ENCODE measurements at regions not wholly inside any gene's neighbourhood (a gene's known extent, or its start where the extent isn't known, plus 50 kb on each side); places are given as distances from the start of the nearest gene placed in this dataset.

DNA sequence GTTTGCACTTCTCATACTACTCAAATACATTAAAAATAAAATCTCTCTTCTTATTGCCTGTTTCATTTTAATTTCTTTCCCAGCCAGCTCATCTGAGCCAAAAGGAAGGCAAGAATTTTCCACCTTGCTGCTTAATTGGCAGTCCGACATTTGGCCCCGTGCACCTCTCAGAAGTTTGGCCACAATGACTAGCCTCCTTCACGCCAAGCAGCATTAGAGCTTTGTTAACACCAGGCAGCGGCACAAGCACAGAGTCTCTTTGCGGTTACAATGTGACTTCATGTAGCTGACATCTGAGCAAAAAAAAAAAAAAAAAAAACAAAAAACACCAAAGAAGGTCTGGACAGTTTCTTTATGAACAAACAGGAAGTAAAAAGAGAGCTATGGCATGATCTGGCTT, 248.9 kb downstream of the OSR1 start:
- no peak overlapping the region for H3K4me3 ChIP-seq (ENCODE audit: low read length)
- DNase-seq (ENCODE audit: low read depth), result no peak
- TF ChIP-seq, protein P1, sequence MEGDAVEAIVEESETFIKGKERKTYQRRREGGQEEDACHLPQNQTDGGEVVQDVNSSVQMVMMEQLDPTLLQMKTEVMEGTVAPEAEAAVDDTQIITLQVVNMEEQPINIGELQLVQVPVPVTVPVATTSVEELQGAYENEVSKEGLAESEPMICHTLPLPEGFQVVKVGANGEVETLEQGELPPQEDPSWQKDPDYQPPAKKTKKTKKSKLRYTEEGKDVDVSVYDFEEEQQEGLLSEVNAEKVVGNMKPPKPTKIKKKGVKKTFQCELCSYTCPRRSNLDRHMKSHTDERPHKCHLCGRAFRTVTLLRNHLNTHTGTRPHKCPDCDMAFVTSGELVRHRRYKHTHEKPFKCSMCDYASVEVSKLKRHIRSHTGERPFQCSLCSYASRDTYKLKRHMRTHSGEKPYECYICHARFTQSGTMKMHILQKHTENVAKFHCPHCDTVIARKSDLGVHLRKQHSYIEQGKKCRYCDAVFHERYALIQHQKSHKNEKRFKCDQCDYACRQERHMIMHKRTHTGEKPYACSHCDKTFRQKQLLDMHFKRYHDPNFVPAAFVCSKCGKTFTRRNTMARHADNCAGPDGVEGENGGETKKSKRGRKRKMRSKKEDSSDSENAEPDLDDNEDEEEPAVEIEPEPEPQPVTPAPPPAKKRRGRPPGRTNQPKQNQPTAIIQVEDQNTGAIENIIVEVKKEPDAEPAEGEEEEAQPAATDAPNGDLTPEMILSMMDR (conservative IDR thresholded peaks at IDR 0.05; ENCODE audit: low read length), result no peak

DNA sequence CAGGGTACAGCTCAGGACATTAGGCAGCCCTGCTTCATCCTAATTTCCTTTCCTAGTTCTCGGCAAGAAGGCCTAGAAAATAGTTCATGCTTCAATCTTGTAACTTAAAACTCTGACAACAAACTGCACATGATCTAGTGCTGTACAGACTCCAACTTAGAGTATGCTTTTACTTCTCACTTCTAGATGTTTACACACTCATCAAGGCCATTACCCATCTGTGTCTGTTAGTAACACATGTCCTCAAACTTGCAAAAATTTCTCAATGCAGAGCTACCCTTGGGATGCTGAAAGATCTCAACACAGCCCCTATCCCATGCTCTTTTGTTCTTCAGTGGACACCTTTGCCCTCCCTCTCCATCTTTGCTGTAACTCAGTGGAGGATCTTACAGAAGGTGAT, 252.0 kb downstream of the OSR1 start:
- no peak overlapping the region for H3K4me3 ChIP-seq (ENCODE audit: low read length)
- DNase-seq (ENCODE audit: low read depth), result no peak
- TF ChIP-seq, protein P1 (conservative IDR thresholded peaks at IDR 0.05; ENCODE audit: low read length), result no peak

DNA sequence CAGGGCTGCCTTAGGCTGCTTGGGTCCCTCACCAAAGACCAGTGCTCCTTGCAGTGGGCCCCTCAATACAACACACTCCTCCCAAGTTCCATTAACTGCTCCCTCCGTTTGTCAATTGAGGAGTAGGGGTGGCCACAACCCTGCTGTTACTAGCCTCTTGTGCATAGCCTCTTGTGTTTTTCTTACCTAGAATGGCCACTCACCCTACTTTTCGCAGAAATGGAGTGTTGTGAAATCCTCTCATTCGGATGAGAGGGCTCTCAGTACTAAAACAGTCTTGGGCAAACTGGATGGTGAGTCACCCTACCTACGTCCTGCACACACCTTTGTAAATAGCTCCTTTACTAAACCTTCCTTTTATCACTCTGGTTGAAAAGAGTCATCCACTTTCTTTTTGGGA, 253.9 kb downstream of the OSR1 start:
- no peak for DNase-seq (ENCODE audit: low read depth)
- TF ChIP-seq, protein P1 (conservative IDR thresholded peaks at IDR 0.05; ENCODE audit: low read length), result no peak
- H3K4me3 ChIP-seq (ENCODE audit: low read length), result no peak overlapping the region

DNA sequence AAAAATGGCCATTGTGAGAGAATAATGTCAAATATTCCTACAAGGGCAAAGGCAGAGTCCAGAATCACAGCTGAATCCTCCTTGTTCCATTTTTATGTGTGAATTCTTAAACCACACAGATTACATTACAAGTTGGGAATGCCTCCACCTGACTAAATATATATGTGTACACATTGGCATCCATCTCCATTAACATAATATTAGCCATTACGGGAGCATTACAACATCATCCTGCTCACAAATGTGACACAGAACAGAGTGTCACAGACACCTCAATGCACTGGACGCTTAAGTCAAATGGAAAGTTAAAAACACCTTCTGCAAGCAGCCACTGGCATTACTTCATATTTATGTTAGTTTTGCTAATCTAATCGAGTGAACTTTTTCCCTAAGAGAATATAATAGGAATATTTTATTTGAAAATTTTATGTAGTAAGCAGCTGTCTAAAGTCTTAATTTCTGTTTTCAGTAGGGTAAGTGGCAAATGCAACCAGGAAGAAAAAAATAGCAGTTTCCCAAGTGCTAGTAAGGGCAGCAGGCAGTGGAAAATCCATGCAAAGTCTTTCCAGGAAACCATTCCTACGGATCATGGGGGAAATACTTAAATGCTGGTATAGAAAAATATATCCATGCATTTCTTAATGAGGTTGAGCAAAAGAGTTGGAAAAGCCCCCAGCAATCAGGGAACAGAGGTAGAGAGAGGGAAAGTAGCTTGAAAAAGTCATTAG, 255.6 kb downstream of the OSR1 start:
- no peak overlapping the region for H3K4me3 ChIP-seq (ENCODE audit: low read length)
- no peak for DNase-seq (ENCODE audit: low read depth)
- TF ChIP-seq, protein P1 (conservative IDR thresholded peaks at IDR 0.05; ENCODE audit: low read length), result no peak

DNA sequence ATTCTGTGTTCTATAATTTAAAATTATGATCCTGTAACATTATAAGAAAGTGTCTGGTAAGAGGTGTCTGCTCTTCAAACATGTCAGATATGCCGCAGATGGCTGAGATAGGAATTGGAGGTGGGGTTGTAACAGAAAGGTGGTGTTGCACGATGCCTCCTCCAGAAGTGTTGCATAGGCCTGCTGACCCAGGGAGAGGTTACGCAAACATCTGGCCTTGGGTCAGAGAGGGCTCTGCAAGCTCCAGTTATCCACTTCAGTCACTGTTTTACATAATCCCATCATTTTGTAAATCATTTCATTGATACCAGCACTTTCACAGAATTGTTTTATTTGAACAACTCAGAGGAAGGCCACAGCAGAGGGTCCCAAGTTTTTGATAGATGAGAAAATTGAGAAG, 256.5 kb downstream of the OSR1 start:
- DNase-seq (ENCODE audit: low read depth), result no peak
- H3K4me3 ChIP-seq (ENCODE audit: low read length), result no peak overlapping the region
- TF ChIP-seq, protein P1 (conservative IDR thresholded peaks at IDR 0.05; ENCODE audit: low read length), result no peak

DNA sequence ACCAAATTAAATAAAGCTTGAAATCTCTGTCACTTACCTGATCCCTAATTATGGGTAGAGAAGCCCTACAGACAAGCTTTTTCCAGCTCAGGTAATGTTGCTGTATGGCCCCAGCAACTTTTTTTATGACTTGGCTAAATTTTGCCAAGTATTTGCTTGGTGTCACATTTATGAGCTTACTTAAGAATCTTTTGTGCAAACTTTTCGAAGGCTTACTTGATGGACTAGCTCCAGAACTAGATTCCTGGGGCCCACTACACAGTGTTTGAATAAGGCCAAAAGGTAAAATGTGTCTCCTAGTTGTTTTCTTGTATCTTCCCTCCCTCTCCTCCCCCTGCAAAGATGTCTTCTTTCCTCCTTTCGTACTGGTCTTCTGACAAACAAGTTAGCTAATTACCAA, 257.9 kb downstream of the OSR1 start:
- TF ChIP-seq, protein P1 (conservative IDR thresholded peaks at IDR 0.05; ENCODE audit: low read length), result no peak
- DNase-seq (ENCODE audit: low read depth), result no peak
- no peak overlapping the region for H3K4me3 ChIP-seq (ENCODE audit: low read length)

DNA sequence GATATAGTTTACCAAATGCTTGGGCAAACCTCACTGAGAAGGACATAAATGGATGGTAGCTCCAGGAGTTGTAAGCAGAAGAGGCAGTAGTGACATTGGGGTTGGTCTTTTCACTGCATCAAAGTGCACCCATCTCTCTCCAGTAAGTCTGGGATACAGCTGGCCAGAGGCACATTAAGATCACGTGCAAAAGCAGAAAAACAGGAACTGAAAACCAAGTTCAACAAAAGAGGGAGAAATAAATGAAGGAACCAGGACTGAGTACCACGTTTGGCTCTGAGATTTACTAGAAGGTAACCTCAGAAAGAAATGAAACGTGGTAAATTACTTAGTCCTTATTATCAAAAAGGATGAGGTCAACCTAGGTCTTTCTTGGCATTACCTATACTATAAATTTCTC, 259.2 kb downstream of the OSR1 start:
- no peak for DNase-seq (ENCODE audit: low read depth)
- no peak overlapping the region for H3K4me3 ChIP-seq (ENCODE audit: low read length)
- TF ChIP-seq, protein P1 (conservative IDR thresholded peaks at IDR 0.05; ENCODE audit: low read length), result no peak
